GM18505 (cell line): ENCODE measurements at regions not wholly inside any gene's neighbourhood (a gene's known extent, or its start where the extent isn't known, plus 50 kb on each side); places are given as distances from the start of the nearest gene placed in this dataset.
"Not testable (repeated sequence)": the region's sequence is repeated elsewhere in the genome, so short reads cannot be mapped to it uniquely, and the experiment has no call there.

Experiments
- ATAC-seq: cut with Tn5 transposase; IDR thresholded peaks from one replicate; pipeline ENCODE4 v1.9.1; 2021; ENCODE audit not compliant: unreplicated experiment
- POLR2A ChIP-seq: IDR thresholded peaks from 4 replicates; pipeline ENCODE4 v1.6.1; 2011; ENCODE audit warnings: borderline replicate concordance; ENCODE audit not compliant: insufficient read depth, insufficient read length; ENCODE audit errors: extremely low read depth

- TF ChIP-seq POLR2A, result no peak
- ATAC-seq, result no peak
Measured at GRCh38 chr13:82480415-82480814, 1401.9 kb downstream of the SLITRK1 start.

GRCh38 chr13:82477436-82477835, 1404.8 kb downstream of the SLITRK1 start:
- TF ChIP-seq POLR2A, result no peak
- no peak for ATAC-seq

GRCh38 chr13:82467626-82468025, 1414.6 kb downstream of the SLITRK1 start:
- TF ChIP-seq POLR2A, result no peak

GRCh38 chr13:82459575-82459974, 1422.7 kb downstream of the SLITRK1 start:
- ATAC-seq, result not testable (repeated sequence)

More at GRCh38 chr13:82467626-82468025, 1414.6 kb downstream of the SLITRK1 start:
- no peak for ATAC-seq

GRCh38 chr13:82458169-82458568, 1424.1 kb downstream of the SLITRK1 start:
- ATAC-seq, result no peak
- no peak for TF ChIP-seq POLR2A

- not testable (repeated sequence) for ATAC-seq
Measured at GRCh38 chr13:82457548-82457947, 1424.7 kb downstream of the SLITRK1 start.

GRCh38 chr13:82447416-82448077, 1434.7 kb downstream of the SLITRK1 start:
- ATAC-seq, result no peak
- TF ChIP-seq POLR2A, result no peak

- no peak for TF ChIP-seq POLR2A
- no peak for ATAC-seq
Measured at GRCh38 chr13:82439159-82439904, 1442.9 kb downstream of the SLITRK1 start.

GRCh38 chr13:82438320-82438719, 1444.0 kb downstream of the SLITRK1 start:
- no peak for TF ChIP-seq POLR2A
- ATAC-seq, result no peak

GRCh38 chr13:82436099-82436585, 1446.1 kb downstream of the SLITRK1 start:
- TF ChIP-seq POLR2A, result no peak
- ATAC-seq, result no peak

GRCh38 chr13:82432949-82433348, 1449.3 kb downstream of the SLITRK1 start:
- no peak for ATAC-seq
- no peak for TF ChIP-seq POLR2A

- ATAC-seq, result no peak
- TF ChIP-seq POLR2A, result no peak
Measured at GRCh38 chr13:82412749-82413148, 1469.5 kb downstream of the SLITRK1 start.

- no peak for ATAC-seq
Measured at GRCh38 chr13:82407321-82407720, 1475.0 kb downstream of the SLITRK1 start.

GRCh38 chr13:82374719-82375118, 1507.6 kb downstream of the SLITRK1 start:
- no peak for TF ChIP-seq POLR2A
- no peak for ATAC-seq

More at GRCh38 chr13:82407321-82407720, 1475.0 kb downstream of the SLITRK1 start:
- no peak for TF ChIP-seq POLR2A

GRCh38 chr13:82370316-82370715, 1512.0 kb downstream of the SLITRK1 start:
- no peak for TF ChIP-seq POLR2A
- no peak for ATAC-seq

GRCh38 chr13:82364525-82364924, 1517.7 kb downstream of the SLITRK1 start:
- TF ChIP-seq POLR2A, result no peak
- no peak for ATAC-seq
